BLaER1 treated with 17β-estradiol and CSF1 and Interleukin-3, amounts not matched to agents 10 nM and 100 nM (cell line): ENCODE measurements at regions not wholly inside any gene's neighbourhood (a gene's known extent, or its start where the extent isn't known, plus 50 kb on each side); places are given as distances from the start of the nearest gene placed in this dataset.
A peak's percentile ranks its signal among the peaks of the same experiment; 100 is the strongest.

Experiments used
- H3K27ac ChIP-seq, 11 experiments: shearing (Covaris generic); formaldehyde crosslinking; 2 replicates each; pipeline ENCODE4 v1.8.1; 2022
- H3K27me3 ChIP-seq, 11 experiments: shearing (Covaris generic); formaldehyde crosslinking; 2 replicates each; pipeline ENCODE4 v1.8.1; 2022
- H3K36me3 ChIP-seq, 11 experiments: shearing (Covaris generic); formaldehyde crosslinking; 2 replicates each; pipeline ENCODE4 v1.8.1; 2022
- H3K4me1 ChIP-seq, 10 experiments: shearing (Covaris generic); formaldehyde crosslinking; 2 replicates each; pipeline ENCODE4 v1.8.1; 2022
- H3K4me2 ChIP-seq, 11 experiments: shearing (Covaris generic); formaldehyde crosslinking; 2 replicates each; pipeline ENCODE4 v1.8.1; 2022
- H3K4me3 ChIP-seq, 10 experiments: shearing (Covaris generic); formaldehyde crosslinking; 2 replicates each; pipeline ENCODE4 v1.8.1; 2022
- H3K9ac ChIP-seq, 11 experiments: shearing (Covaris generic); formaldehyde crosslinking; 2 replicates each; pipeline ENCODE4 v1.8.1; 2022
- H3K9me3 ChIP-seq, 11 experiments: shearing (Covaris generic); formaldehyde crosslinking; replicated peaks in 1 of 11; 2 replicates each; pipeline ENCODE4 v1.8.1; 2022
- H4K20me1 ChIP-seq, 11 experiments: shearing (Covaris generic); formaldehyde crosslinking; 2 replicates each; pipeline ENCODE4 v1.8.1; 2022
- Cebpa-rat ChIP-seq, 11 experiments: shearing (Covaris generic); IDR thresholded peaks; 2 replicates each; pipeline ENCODE4 v1.8.1; 2022

- TF ChIP-seq Cebpa-rat (IDR thresholded peaks at IDR 0.05): no peak
- no peaks in the 10 kb centered on the region for H3K36me3 ChIP-seq
- no peaks in the 10 kb centered on the region for H3K9me3 ChIP-seq
- H3K27me3 ChIP-seq: no peaks in the 10 kb centered on the region
- no peak overlapping the region for H3K4me3 ChIP-seq
- H3K4me1 ChIP-seq: peaks cover 25 to 59% (median 40%) of the 10 kb centered on the region in 10 experiments
- H4K20me1 ChIP-seq: no peaks in the 10 kb centered on the region
- H3K4me2 ChIP-seq: peak overlapping the region in 7 of 11 experiments; percentile 11 to 64 (median 35); a peak in 11 of 22 replicates
- H3K9ac ChIP-seq: no peak overlapping the region
- no peak overlapping the region for H3K27ac ChIP-seq
These were observed 312.1 kb upstream of the TGFBR2 start for GRCh38 chr3:30294241-30294667.

GRCh38 chr3:30297112-30297511 lies 309.3 kb upstream of the TGFBR2 start:
- no peaks in the 10 kb centered on the region for H3K27me3 ChIP-seq
- no peaks in the 10 kb centered on the region for H3K36me3 ChIP-seq
- no peak overlapping the region for H3K4me2 ChIP-seq
- no peaks in the 10 kb centered on the region for H3K9me3 ChIP-seq
- H4K20me1 ChIP-seq: no peaks in the 10 kb centered on the region
- H3K9ac ChIP-seq: no peak overlapping the region
- no peak overlapping the region for H3K27ac ChIP-seq
- peaks cover 9 to 30% (median 17%) of the 10 kb centered on the region in 10 experiments for H3K4me1 ChIP-seq
- no peak overlapping the region for H3K4me3 ChIP-seq
- TF ChIP-seq Cebpa-rat (IDR thresholded peaks at IDR 0.05): no peak

- H3K27ac ChIP-seq: no peak overlapping the region
- no peaks in the 10 kb centered on the region for H4K20me1 ChIP-seq
- peaks cover 0 to 4% (median 0%) of the 10 kb centered on the region in 10 experiments; a peak in 6 of 20 replicates for H3K4me1 ChIP-seq
- no peak overlapping the region for H3K4me2 ChIP-seq
- no peak overlapping the region for H3K9ac ChIP-seq
- TF ChIP-seq Cebpa-rat (IDR thresholded peaks at IDR 0.05): no peak
- no peak overlapping the region for H3K4me3 ChIP-seq
- H3K36me3 ChIP-seq: no peaks in the 10 kb centered on the region
- peaks cover 0 to 12% (median 6%) of the 10 kb centered on the region in 11 experiments; a peak in 13 of 22 replicates for H3K9me3 ChIP-seq
- H3K27me3 ChIP-seq: no peaks in the 10 kb centered on the region
These were observed 306.6 kb upstream of the TGFBR2 start for GRCh38 chr3:30299674-30300385.

GRCh38 chr3:30300809-30301208 lies 305.6 kb upstream of the TGFBR2 start:
- Histone ChIP-seq H4K20me1 (no peaks in the 10 kb centered on the region), H3K9me3 (peaks cover 0 to 12% (median 6%) of the 10 kb centered on the region in 11 experiments; a peak in 13 of 22 replicates), H3K4me1 (no peaks in the 10 kb centered on the region), H3K27ac (no peak overlapping the region), H3K4me3 (no peak overlapping the region), H3K9ac (no peak overlapping the region), H3K4me2 (no peak overlapping the region), H3K36me3 (no peaks in the 10 kb centered on the region), H3K27me3 (no peaks in the 10 kb centered on the region)
- no peak for TF ChIP-seq Cebpa-rat (IDR thresholded peaks at IDR 0.05)

- H3K36me3 ChIP-seq: no peaks in the 10 kb centered on the region
- no peaks in the 10 kb centered on the region for H3K4me1 ChIP-seq
- H3K27ac ChIP-seq: no peak overlapping the region
- H4K20me1 ChIP-seq: no peaks in the 10 kb centered on the region
- no peaks in the 10 kb centered on the region for H3K27me3 ChIP-seq
- peaks cover 0 to 12% (median 6%) of the 10 kb centered on the region in 11 experiments; a peak in 13 of 22 replicates for H3K9me3 ChIP-seq
- H3K4me2 ChIP-seq: no peak overlapping the region
- no peak for TF ChIP-seq Cebpa-rat (IDR thresholded peaks at IDR 0.05)
- H3K4me3 ChIP-seq: no peak overlapping the region
- no peak overlapping the region for H3K9ac ChIP-seq
These were observed 304.4 kb upstream of the TGFBR2 start for GRCh38 chr3:30302027-30302426.

GRCh38 chr3:30303770-30304169 lies 302.6 kb upstream of the TGFBR2 start:
- Histone ChIP-seq H3K9me3 (peaks cover 0 to 12% (median 6%) of the 10 kb centered on the region in 11 experiments; a peak in 13 of 22 replicates), H3K27ac (no peak overlapping the region), H3K9ac (no peak overlapping the region), H4K20me1 (no peaks in the 10 kb centered on the region), H3K4me2 (no peak overlapping the region), H3K27me3 (no peaks in the 10 kb centered on the region), H3K4me1 (peaks cover 0 to 4% (median 0%) of the 10 kb centered on the region in 10 experiments; a peak in 1 of 20 replicates), H3K36me3 (no peaks in the 10 kb centered on the region), H3K4me3 (no peak overlapping the region)
- no peak for TF ChIP-seq Cebpa-rat (IDR thresholded peaks at IDR 0.05)

GRCh38 chr3:30305021-30305420 lies 301.4 kb upstream of the TGFBR2 start:
- H3K36me3 ChIP-seq: no peaks in the 10 kb centered on the region
- no peaks in the 10 kb centered on the region for H4K20me1 ChIP-seq
- H3K27ac ChIP-seq: no peak overlapping the region
- peaks cover 0 to 4% (median 0%) of the 10 kb centered on the region in 10 experiments; a peak in 1 of 20 replicates for H3K4me1 ChIP-seq
- peaks cover 0 to 12% (median 6%) of the 10 kb centered on the region in 11 experiments; a peak in 13 of 22 replicates for H3K9me3 ChIP-seq
- no peak for TF ChIP-seq Cebpa-rat (IDR thresholded peaks at IDR 0.05)
- no peak overlapping the region for H3K4me2 ChIP-seq
- H3K9ac ChIP-seq: no peak overlapping the region
- H3K27me3 ChIP-seq: no peaks in the 10 kb centered on the region
- no peak overlapping the region for H3K4me3 ChIP-seq

- H3K4me3 ChIP-seq: no peak overlapping the region
- no peak overlapping the region for H3K27ac ChIP-seq
- H3K4me1 ChIP-seq: peaks cover 0 to 4% (median 0%) of the 10 kb centered on the region in 10 experiments; a peak in 1 of 20 replicates
- H3K27me3 ChIP-seq: no peaks in the 10 kb centered on the region
- TF ChIP-seq Cebpa-rat (IDR thresholded peaks at IDR 0.05): no peak
- H3K36me3 ChIP-seq: no peaks in the 10 kb centered on the region
- no peak overlapping the region for H3K4me2 ChIP-seq
- no peak overlapping the region for H3K9ac ChIP-seq
- peaks cover 0 to 12% (median 6%) of the 10 kb centered on the region in 11 experiments; a peak in 13 of 22 replicates for H3K9me3 ChIP-seq
- H4K20me1 ChIP-seq: no peaks in the 10 kb centered on the region
These were observed 299.5 kb upstream of the TGFBR2 start for GRCh38 chr3:30306896-30307295.

GRCh38 chr3:30307372-30307950 lies 298.9 kb upstream of the TGFBR2 start:
- Histone ChIP-seq H3K4me1 (peaks cover 0 to 4% (median 0%) of the 10 kb centered on the region in 10 experiments; a peak in 1 of 20 replicates), H3K9me3 (peaks cover 0 to 12% (median 6%) of the 10 kb centered on the region in 11 experiments; a peak in 13 of 22 replicates), H4K20me1 (no peaks in the 10 kb centered on the region), H3K4me2 (no peak overlapping the region), H3K27me3 (no peaks in the 10 kb centered on the region), H3K27ac (no peak overlapping the region), H3K4me3 (no peak overlapping the region), H3K9ac (no peak overlapping the region), H3K36me3 (no peaks in the 10 kb centered on the region)
- TF ChIP-seq Cebpa-rat (IDR thresholded peaks at IDR 0.05): no peak
